H1 (cell line): ENCODE measurements at regions not wholly inside any gene's neighbourhood (a gene's known extent, or its start where the extent isn't known, plus 50 kb on each side); places are given as distances from the start of the nearest gene placed in this dataset.

Source experiments
- CBX5 ChIP-seq: fragments of 300-800, 300-1000 bp; sonication (generic); IDR thresholded peaks from 2 replicates; pipeline ENCODE4 v1.7.1; 2016; ENCODE audit warnings: antibody characterized with exemption, low read length, low read depth
- CHD2 ChIP-seq: IDR thresholded peaks from 2 replicates; pipeline ENCODE4 v1.6.1; 2012; ENCODE audit warnings: low read length, improper control_type of control experiment
- CTBP2 ChIP-seq: IDR thresholded peaks from 2 replicates; pipeline ENCODE4 v1.7.0; 2011; ENCODE audit warnings: borderline replicate concordance, mild to moderate bottlenecking, moderate library complexity, mixed read lengths, low read length; ENCODE audit not compliant: insufficient read depth, insufficient read length
- JUND ChIP-seq: IDR thresholded peaks from 2 replicates; pipeline ENCODE4 v1.6.1; 2011; ENCODE audit warnings: mild to moderate bottlenecking, improper control_type of control experiment, low read length
- KDM5A ChIP-seq: fragments of 200-600 bp; IDR thresholded peaks from 2 replicates; pipeline ENCODE4 v1.7.1; 2012; ENCODE audit warnings: mild to moderate bottlenecking, low read length, inconsistent platforms, mixed read lengths
- SIX5 ChIP-seq: IDR thresholded peaks from 2 replicates; pipeline ENCODE4 v1.6.1; 2011; ENCODE audit warnings: mild to moderate bottlenecking, low read depth, low read length
- TAF1 ChIP-seq: IDR thresholded peaks from 2 replicates; pipeline ENCODE4 v1.6.1; 2011; ENCODE audit warnings: mild to moderate bottlenecking, low read depth, low read length
- TAF7 ChIP-seq: optimal IDR thresholded peaks from 2 replicates; pipeline ENCODE3; 2011; ENCODE audit warnings: low read depth, mild to moderate bottlenecking, inconsistent platforms, low read length, moderate library complexity, borderline replicate concordance
- TCF12 ChIP-seq: IDR thresholded peaks from 2 replicates; pipeline ENCODE4 v1.6.1; 2011; ENCODE audit warnings: low read depth, mild to moderate bottlenecking, low read length
- TF ChIP-seq, protein P1 (sequence below): fragments of 300-600 bp; sonication (generic); IDR thresholded peaks from 2 replicates; pipeline ENCODE4 v1.7.1; 2012; ENCODE audit warnings: low read length, moderate library complexity, mild to moderate bottlenecking, inconsistent platforms; ENCODE audit not compliant: insufficient replicate concordance
- TF ChIP-seq, protein P2 (sequence below): IDR thresholded peaks from 2 replicates; pipeline ENCODE4 v1.6.1; 2012; ENCODE audit warnings: inconsistent platforms

DNA sequence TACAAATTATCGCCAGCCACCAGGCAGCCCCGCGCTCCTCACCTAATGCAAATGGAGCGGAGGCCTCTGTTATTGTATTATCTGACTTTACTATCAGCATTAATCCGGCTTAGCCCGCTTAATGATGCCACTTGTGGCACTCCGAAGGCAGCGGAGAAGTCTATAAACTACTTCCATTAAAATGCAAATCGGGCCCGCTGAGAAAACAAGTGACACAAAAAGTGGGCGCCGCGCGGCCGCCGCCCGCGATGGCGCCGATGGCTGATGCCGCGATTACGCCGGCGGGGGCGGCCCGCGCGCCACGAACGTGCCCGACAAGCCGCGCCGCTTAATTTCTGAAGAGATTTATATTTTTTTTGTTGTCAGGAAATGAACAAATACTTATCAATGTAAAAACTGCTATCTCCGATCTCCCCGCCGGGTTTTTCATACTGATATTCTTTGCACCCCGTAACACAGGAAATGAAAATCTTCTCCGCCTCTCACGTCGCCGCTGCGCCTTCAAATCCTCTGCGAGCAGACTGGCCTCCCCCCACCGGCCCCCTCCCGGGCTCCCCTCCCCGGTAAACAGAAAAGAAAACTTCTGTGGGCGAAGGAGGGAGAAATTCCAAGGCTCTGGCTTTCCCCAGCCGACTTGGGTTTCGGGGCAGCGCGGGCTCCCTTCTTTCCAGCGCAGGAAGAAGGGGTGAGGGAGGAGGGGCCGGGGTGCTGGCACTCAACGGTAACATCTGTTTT is 221.8 kb downstream of the INSIG2 start (continued):
- TF ChIP-seq, protein P1, sequence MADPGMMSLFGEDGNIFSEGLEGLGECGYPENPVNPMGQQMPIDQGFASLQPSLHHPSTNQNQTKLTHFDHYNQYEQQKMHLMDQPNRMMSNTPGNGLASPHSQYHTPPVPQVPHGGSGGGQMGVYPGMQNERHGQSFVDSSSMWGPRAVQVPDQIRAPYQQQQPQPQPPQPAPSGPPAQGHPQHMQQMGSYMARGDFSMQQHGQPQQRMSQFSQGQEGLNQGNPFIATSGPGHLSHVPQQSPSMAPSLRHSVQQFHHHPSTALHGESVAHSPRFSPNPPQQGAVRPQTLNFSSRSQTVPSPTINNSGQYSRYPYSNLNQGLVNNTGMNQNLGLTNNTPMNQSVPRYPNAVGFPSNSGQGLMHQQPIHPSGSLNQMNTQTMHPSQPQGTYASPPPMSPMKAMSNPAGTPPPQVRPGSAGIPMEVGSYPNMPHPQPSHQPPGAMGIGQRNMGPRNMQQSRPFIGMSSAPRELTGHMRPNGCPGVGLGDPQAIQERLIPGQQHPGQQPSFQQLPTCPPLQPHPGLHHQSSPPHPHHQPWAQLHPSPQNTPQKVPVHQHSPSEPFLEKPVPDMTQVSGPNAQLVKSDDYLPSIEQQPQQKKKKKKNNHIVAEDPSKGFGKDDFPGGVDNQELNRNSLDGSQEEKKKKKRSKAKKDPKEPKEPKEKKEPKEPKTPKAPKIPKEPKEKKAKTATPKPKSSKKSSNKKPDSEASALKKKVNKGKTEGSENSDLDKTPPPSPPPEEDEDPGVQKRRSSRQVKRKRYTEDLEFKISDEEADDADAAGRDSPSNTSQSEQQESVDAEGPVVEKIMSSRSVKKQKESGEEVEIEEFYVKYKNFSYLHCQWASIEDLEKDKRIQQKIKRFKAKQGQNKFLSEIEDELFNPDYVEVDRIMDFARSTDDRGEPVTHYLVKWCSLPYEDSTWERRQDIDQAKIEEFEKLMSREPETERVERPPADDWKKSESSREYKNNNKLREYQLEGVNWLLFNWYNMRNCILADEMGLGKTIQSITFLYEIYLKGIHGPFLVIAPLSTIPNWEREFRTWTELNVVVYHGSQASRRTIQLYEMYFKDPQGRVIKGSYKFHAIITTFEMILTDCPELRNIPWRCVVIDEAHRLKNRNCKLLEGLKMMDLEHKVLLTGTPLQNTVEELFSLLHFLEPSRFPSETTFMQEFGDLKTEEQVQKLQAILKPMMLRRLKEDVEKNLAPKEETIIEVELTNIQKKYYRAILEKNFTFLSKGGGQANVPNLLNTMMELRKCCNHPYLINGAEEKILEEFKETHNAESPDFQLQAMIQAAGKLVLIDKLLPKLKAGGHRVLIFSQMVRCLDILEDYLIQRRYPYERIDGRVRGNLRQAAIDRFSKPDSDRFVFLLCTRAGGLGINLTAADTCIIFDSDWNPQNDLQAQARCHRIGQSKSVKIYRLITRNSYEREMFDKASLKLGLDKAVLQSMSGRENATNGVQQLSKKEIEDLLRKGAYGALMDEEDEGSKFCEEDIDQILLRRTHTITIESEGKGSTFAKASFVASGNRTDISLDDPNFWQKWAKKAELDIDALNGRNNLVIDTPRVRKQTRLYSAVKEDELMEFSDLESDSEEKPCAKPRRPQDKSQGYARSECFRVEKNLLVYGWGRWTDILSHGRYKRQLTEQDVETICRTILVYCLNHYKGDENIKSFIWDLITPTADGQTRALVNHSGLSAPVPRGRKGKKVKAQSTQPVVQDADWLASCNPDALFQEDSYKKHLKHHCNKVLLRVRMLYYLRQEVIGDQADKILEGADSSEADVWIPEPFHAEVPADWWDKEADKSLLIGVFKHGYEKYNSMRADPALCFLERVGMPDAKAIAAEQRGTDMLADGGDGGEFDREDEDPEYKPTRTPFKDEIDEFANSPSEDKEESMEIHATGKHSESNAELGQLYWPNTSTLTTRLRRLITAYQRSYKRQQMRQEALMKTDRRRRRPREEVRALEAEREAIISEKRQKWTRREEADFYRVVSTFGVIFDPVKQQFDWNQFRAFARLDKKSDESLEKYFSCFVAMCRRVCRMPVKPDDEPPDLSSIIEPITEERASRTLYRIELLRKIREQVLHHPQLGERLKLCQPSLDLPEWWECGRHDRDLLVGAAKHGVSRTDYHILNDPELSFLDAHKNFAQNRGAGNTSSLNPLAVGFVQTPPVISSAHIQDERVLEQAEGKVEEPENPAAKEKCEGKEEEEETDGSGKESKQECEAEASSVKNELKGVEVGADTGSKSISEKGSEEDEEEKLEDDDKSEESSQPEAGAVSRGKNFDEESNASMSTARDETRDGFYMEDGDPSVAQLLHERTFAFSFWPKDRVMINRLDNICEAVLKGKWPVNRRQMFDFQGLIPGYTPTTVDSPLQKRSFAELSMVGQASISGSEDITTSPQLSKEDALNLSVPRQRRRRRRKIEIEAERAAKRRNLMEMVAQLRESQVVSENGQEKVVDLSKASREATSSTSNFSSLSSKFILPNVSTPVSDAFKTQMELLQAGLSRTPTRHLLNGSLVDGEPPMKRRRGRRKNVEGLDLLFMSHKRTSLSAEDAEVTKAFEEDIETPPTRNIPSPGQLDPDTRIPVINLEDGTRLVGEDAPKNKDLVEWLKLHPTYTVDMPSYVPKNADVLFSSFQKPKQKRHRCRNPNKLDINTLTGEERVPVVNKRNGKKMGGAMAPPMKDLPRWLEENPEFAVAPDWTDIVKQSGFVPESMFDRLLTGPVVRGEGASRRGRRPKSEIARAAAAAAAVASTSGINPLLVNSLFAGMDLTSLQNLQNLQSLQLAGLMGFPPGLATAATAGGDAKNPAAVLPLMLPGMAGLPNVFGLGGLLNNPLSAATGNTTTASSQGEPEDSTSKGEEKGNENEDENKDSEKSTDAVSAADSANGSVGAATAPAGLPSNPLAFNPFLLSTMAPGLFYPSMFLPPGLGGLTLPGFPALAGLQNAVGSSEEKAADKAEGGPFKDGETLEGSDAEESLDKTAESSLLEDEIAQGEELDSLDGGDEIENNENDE: no peak
- TF ChIP-seq CBX5: no peak
- TF ChIP-seq JUND: no peak
- TF ChIP-seq TAF7: peak; percentile 66
- TF ChIP-seq TAF1: peak; percentile 92
- TF ChIP-seq, protein P2, sequence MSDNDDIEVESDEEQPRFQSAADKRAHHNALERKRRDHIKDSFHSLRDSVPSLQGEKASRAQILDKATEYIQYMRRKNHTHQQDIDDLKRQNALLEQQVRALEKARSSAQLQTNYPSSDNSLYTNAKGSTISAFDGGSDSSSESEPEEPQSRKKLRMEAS: no peak
- no peak for TF ChIP-seq CHD2
- TF ChIP-seq SIX5: no peak
- no peak for TF ChIP-seq TCF12
- no peak; the same call in 1 of the 2 replicates for TF ChIP-seq KDM5A
- TF ChIP-seq CTBP2: no peak
